ENCODE measurements at regions not wholly inside any gene's neighbourhood (a gene's known extent, or its start where the extent isn't known, plus 50 kb on each side); places are given as distances from the start of the nearest gene placed in this dataset.
A peak's percentile ranks its signal among the peaks of the same experiment; 100 is the strongest.
"Not testable (repeated sequence)": the region's sequence is repeated elsewhere in the genome, so short reads cannot be mapped to it uniquely, and the experiment has no call there.

- DNase-seq (ENCODE audit: low spot score), result no peak
Measured at GRCh38 chr4:73348185-73348584, 55.9 kb upstream of the ALB start.

DNA sequence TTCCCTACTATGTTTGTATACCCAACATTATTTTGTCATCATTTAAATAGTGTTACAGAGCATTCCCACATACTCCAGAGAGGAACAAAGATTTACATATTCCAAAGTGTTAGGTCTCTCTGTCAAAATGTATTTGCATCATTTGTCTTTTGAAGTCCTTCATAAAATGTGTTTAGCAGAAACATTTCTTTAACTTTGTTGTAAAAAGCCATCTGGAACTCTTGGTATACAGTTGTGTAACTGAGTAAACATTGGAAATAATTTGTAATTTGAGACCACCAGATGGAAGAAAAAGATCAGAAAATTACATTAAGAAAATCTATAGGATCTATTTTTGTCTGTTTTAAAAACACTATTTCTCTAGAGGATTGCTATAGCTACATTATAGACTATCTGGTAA lies 56.6 kb upstream of the ALB start:
- DNase-seq (ENCODE audit: low spot score), result no peak

- DNase-seq (ENCODE audit: low spot score), result no peak
Measured at GRCh38 chr4:73345399-73345975, 58.6 kb upstream of the ALB start.

DNA sequence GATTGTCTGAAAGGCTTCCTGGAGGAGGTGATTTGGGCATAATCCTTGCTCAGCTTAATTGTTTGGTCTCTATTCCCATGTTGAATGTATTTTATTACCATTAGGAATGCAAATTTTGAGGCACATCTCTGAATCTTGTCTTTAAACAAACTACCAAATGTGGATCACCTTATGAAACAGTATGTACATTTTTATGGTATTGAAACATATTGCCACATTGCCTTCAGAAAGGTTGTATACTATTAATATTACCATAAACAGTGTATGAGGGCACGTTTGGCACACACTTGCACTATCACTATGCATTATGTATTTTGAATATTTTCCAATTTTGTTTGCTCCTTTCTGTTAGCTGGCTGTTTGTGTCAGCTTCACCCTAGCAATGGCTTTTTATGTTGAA lies 60.0 kb upstream of the ALB start:
- no peak for DNase-seq (ENCODE audit: low spot score)

DNA sequence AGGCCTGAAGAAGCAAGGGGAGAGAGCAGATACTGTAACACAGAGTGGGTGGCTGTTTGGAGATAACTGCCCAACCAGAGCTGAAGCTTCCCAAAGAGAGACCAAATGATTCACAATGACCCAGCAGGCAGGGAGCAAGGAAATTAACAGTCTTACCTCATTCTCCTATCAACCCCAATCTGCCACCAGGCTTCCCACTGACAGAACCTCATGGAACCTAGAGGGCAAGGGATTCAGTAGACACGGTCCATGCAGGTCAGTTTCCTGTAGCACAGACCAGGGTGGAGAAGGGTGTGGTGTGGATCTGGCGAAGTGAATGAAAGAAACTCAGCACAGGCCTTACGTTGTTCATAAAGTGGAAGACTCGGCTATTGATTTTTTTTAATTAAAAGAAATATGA lies 60.7 kb upstream of the ALB start:
- DNase-seq (ENCODE audit: low spot score), result no peak

- peak; percentile 14 for DNase-seq (ENCODE audit: low spot score)
Measured at GRCh38 chr4:73341454-73341853, 62.6 kb upstream of the ALB start.

GRCh38 chr4:73340917-73341316 lies 63.2 kb upstream of the ALB start:
- DNase-seq (ENCODE audit: low spot score), result no peak

- DNase-seq (ENCODE audit: low spot score), result no peak
Measured at GRCh38 chr4:73335679-73336078, 68.4 kb upstream of the ALB start.

- DNase-seq (ENCODE audit: low spot score), result not testable (repeated sequence)
Measured at GRCh38 chr4:73332012-73332411, 72.1 kb upstream of the ALB start.

DNA sequence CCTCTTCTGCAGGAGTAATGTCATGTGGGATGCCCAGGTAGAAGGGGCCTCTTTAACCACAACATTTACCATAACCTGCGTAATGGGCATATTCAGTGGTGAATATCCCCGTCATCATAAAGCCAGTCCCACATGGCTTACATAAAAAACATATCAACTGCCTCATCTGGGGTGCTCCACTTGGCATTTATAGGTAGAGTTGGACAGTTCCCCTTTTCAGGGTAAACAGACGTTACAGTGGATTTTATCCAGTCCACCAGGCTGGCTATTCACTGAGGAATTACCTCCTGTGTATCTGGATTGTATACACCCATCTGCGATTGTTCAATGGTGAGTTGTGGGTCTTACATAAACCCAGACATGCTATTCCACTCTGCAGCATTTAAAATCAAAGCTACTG lies 70.7 kb upstream of the ANKRD17 start:
- no peak for DNase-seq (ENCODE audit: low spot score)

- not testable (repeated sequence) for DNase-seq (ENCODE audit: low spot score)
Measured at GRCh38 chr4:73325776-73326175, 67.2 kb upstream of the ANKRD17 start.

DNA sequence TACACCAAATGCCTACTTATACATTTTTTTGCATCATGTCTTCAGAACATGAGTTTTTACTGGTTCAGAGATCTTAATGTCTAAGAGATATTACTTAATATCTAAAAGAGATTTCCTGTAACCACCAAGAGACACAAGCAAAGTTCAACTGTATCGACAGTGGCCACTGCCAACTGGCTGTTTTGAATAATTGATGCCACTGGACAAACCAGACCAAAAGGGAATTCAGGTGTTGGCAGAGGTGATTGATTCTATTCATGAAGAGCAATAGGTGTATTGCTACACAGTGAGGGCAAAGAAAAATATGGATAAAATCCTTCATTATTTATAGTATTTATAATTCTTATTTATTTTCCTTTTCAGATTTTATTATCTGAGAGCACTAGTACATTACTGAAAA lies 58.5 kb upstream of the ANKRD17 start:
- DNase-seq (ENCODE audit: low spot score), result no peak

GRCh38 chr4:73315091-73315490 lies 56.5 kb upstream of the ANKRD17 start:
- no peak for DNase-seq (ENCODE audit: low spot score)

DNA sequence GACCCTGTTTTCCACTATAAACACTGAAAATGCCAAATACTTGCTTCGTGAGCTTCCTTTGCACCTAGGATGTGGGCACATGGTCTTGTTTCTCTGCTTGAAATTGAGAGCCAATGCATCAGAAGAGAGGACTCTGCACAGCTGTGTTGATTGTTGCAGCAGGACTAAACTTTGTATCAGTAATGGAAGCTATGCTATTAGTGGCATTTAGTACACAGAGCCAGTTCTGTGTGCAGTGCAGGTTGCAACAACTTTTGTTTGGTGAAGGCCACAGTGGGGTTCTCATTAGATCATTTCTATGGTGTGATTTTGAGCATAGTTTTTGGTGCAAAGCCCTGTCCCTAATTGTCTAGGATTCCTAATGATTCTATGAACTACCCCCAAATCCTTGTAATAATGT lies 54.4 kb upstream of the ANKRD17 start:
- no peak for DNase-seq (ENCODE audit: low spot score)

GRCh38 chr4:73311428-73311827 lies 52.8 kb upstream of the ANKRD17 start:
- peak; percentile 24 for DNase-seq (ENCODE audit: low spot score)

DNA sequence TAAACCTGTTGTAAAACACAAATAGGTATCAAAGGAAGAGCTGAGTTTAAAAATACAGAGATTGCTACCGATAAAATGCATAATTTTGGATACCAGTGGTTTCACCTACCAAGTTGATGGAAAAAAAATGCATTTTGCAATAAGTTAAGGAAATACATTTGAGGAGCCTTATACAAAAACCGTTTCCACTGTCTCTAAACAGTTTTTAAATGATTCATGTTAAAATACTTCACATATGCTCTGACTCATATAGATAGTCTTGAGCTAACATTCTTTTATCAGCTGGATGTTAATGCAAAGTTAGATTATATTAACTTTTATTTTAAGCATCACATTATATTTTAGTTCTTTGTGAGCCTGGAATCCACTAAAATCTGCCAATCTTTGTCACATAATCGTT lies 50.6 kb upstream of the ANKRD17 start:
- DNase-seq (ENCODE audit: low spot score), result peak; percentile 26
